Keratinocyte (primary cell): ENCODE measurements at regions not wholly inside any gene's neighbourhood (a gene's known extent, or its start where the extent isn't known, plus 50 kb on each side); places are given as distances from the start of the nearest gene placed in this dataset.

Experiments used
- DNase-seq: peaks from one replicate; pipeline ENCODE4 v3.0.0-alpha.2; 2011; ENCODE audit warnings: low read depth, missing footprints, low spot score
- FAIRE-seq: peaks from 2 replicates; lab custom pipeline; 2011; peaks lifted over from hg19 to GRCh38; lab: Jason Lieb, UNC
- H2AFZ ChIP-seq: 2 replicates; pipeline ENCODE4 v1.6.0; 2012; ENCODE audit warnings: low read length, control low read depth, inconsistent platforms; ENCODE audit not compliant: control insufficient read depth
- H3K27ac ChIP-seq: 2 replicates; pipeline ENCODE4 v1.5.1; 2011; ENCODE audit warnings: low read length; ENCODE audit not compliant: control insufficient read depth, insufficient read depth
- H3K27me3 ChIP-seq: 3 replicates; pipeline ENCODE4 v1.6.0; 2011; ENCODE audit warnings: low read length; ENCODE audit not compliant: control insufficient read depth, insufficient read depth; ENCODE audit errors: extremely low read depth
- H3K36me3 ChIP-seq, 2 experiments: 2 replicates in 1 of 2; 3 replicates in 1 of 2; pipeline ENCODE4 v1.5.1; 2011; ENCODE audit warnings: low read length in 2 of 2, mild to moderate bottlenecking in 1 of 2; ENCODE audit not compliant: control insufficient read depth in 2 of 2, insufficient read depth in 2 of 2; ENCODE audit errors: extremely low read depth in 1 of 2
- H3K4me1 ChIP-seq: 3 replicates; pipeline ENCODE4 v1.5.1; 2011; ENCODE audit warnings: low read length; ENCODE audit not compliant: control insufficient read depth, insufficient read depth; ENCODE audit errors: extremely low read depth
- H3K4me2 ChIP-seq: 3 replicates; pipeline ENCODE4 v1.6.0; 2011; ENCODE audit warnings: low read depth, low read length; ENCODE audit not compliant: control insufficient read depth, insufficient read depth; ENCODE audit errors: extremely low read depth
- H3K4me3 ChIP-seq, 3 experiments: fragments of 200-600 bp in 1 of 3; sonication (generic) in 1 of 3; 2 replicates in 2 of 3; 3 replicates in 1 of 3; pipeline ENCODE4 v1.5.1; 2011 to 2016; ENCODE audit warnings: low read length in 3 of 3, mild to moderate bottlenecking in 3 of 3, control low read depth in 2 of 3, inconsistent platforms in 1 of 3, low read depth in 1 of 3, mixed read lengths in 1 of 3, mixed run types in 1 of 3, moderate library complexity in 1 of 3; ENCODE audit not compliant: control insufficient read depth in 2 of 3, insufficient read depth in 2 of 3; ENCODE audit errors: extremely low read depth in 1 of 3
- H3K79me2 ChIP-seq: 2 replicates; pipeline ENCODE4 v1.6.0; 2012; ENCODE audit warnings: low read length; ENCODE audit not compliant: control insufficient read depth, insufficient read depth
- H3K9ac ChIP-seq: 3 replicates; pipeline ENCODE4 v1.6.0; 2011; ENCODE audit warnings: low read length; ENCODE audit not compliant: control insufficient read depth, insufficient read depth; ENCODE audit errors: extremely low read depth
- H3K9me1 ChIP-seq: 3 replicates; pipeline ENCODE4 v1.6.0; 2011; ENCODE audit warnings: low read length; ENCODE audit not compliant: control insufficient read depth, insufficient read depth; ENCODE audit errors: extremely low read depth
- H3K9me3 ChIP-seq: 2 replicates; pipeline ENCODE4 v1.5.1; 2012; ENCODE audit warnings: low read depth, low read length; ENCODE audit not compliant: control insufficient read depth
- H4K20me1 ChIP-seq: 3 replicates; pipeline ENCODE4 v1.6.0; 2011; ENCODE audit warnings: low read length; ENCODE audit not compliant: control insufficient read depth, insufficient read depth; ENCODE audit errors: extremely low read depth
- EZH2 ChIP-seq: IDR thresholded peaks from one replicate; pipeline ENCODE4 v1.6.1; 2012; ENCODE audit warnings: inconsistent platforms, mild to moderate bottlenecking, low read length, moderate library complexity
- dilution Hi-C: fragments of 300-500 bp; cut with MboI; formaldehyde crosslinking; loops from one replicate; pipeline ENCODE4 v1.7.0; 2020; ENCODE audit warnings: low sequenced_read_pairs; ENCODE audit not compliant: extremely low pct_ligation_motif_present
- TF ChIP-seq, protein P1 (sequence below), 3 experiments: IDR thresholded peaks in 1 of 3; conservative IDR thresholded peaks in 1 of 3; optimal IDR thresholded peaks in 1 of 3; 2 replicates in 2 of 3; 3 replicates in 1 of 3; pipeline versions ENCODE3 to v1.5.1; 2011; ENCODE audit warnings: low read length in 3 of 3, mild to moderate bottlenecking in 3 of 3, moderate library complexity in 2 of 3, control low read depth in 1 of 3, inconsistent platforms in 1 of 3; ENCODE audit not compliant: insufficient read depth in 2 of 3; ENCODE audit errors: extremely low read depth in 1 of 3

DNA sequence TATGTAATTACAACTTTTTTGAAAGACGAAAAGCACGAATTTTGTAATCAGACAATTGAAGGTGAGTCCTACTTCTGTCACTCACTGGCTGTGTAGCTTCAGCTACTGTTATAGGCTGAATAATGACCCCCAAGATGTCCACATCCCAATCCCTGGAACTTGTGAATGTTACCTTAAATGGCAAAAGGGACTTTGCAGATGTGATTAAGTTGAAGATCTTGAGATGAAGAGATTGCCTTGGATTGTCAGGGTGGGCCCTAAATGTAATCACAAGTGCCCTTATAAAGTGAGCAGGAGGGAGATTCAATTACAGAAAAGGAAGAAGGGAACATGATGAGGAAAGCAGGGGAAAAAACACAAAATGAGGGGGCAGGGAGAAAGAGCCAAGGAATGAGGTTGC lies 326.2 kb upstream of the MSX2 start:
- H2AFZ ChIP-seq, result no peak overlapping the region
- no peaks in the 10 kb centered on the region for H3K79me2 ChIP-seq
- no peaks in the 10 kb centered on the region for H3K4me1 ChIP-seq
- dilution Hi-C loops, result no loop called here
- TF ChIP-seq EZH2, result no peak
- no peak for DNase-seq
- no peaks in the 10 kb centered on the region for H3K9me3 ChIP-seq
- H3K9me1 ChIP-seq, result no peaks in the 10 kb centered on the region
- no peaks in the 10 kb centered on the region for H3K36me3 ChIP-seq
- no peak overlapping the region for H3K9ac ChIP-seq
- H3K4me3 ChIP-seq, result no peak overlapping the region
- no peaks in the 10 kb centered on the region for H4K20me1 ChIP-seq
- H3K4me2 ChIP-seq, result no peak overlapping the region
- H3K27me3 ChIP-seq, result no peaks in the 10 kb centered on the region
- FAIRE-seq, result no peak
- H3K27ac ChIP-seq, result no peak overlapping the region

DNA sequence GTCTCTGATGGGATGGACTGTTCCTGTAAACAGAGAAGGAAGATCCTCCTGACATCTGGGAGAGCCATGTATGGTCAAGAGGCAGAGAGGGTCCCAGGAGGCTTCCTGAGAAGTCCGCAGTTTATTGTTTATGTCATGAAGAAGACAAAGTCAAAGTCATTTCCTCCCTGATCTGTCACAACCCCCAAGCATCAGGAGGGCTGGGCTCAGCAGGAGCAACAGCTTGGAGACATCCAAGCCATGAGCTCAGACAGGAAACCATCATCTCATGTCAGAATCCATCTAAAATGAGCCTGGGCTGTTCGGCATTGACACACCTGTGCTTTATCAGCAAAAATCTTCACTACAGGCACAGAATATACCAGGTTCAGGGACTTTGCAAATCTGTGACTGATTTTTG lies 325.0 kb upstream of the MSX2 start:
- H3K79me2 ChIP-seq, result no peaks in the 10 kb centered on the region
- no peaks in the 10 kb centered on the region for H3K27me3 ChIP-seq
- dilution Hi-C loops, result no loop called here
- no peak overlapping the region for H3K9ac ChIP-seq
- H3K36me3 ChIP-seq, result no peaks in the 10 kb centered on the region
- H3K4me3 ChIP-seq, result no peak overlapping the region
- H3K27ac ChIP-seq, result no peak overlapping the region
- no peaks in the 10 kb centered on the region for H3K4me1 ChIP-seq
- TF ChIP-seq EZH2, result no peak
- TF ChIP-seq, protein P1, sequence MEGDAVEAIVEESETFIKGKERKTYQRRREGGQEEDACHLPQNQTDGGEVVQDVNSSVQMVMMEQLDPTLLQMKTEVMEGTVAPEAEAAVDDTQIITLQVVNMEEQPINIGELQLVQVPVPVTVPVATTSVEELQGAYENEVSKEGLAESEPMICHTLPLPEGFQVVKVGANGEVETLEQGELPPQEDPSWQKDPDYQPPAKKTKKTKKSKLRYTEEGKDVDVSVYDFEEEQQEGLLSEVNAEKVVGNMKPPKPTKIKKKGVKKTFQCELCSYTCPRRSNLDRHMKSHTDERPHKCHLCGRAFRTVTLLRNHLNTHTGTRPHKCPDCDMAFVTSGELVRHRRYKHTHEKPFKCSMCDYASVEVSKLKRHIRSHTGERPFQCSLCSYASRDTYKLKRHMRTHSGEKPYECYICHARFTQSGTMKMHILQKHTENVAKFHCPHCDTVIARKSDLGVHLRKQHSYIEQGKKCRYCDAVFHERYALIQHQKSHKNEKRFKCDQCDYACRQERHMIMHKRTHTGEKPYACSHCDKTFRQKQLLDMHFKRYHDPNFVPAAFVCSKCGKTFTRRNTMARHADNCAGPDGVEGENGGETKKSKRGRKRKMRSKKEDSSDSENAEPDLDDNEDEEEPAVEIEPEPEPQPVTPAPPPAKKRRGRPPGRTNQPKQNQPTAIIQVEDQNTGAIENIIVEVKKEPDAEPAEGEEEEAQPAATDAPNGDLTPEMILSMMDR (optimal IDR thresholded peaks at IDR 0.05 in 1 of 3, IDR thresholded peaks at IDR 0.05 in 1 of 3, conservative IDR thresholded peaks at IDR 0.05 in 1 of 3; ENCODE audit: extremely low read depth in 1 of 3, insufficient read depth in 2 of 3, low read length in 3 of 3), result no peak
- FAIRE-seq (no peak), DNase-seq (no peak)
- H3K9me1 ChIP-seq, result no peaks in the 10 kb centered on the region
- no peaks in the 10 kb centered on the region for H4K20me1 ChIP-seq
- H3K9me3 ChIP-seq, result no peaks in the 10 kb centered on the region
- no peak overlapping the region for H3K4me2 ChIP-seq
- no peak overlapping the region for H2AFZ ChIP-seq

DNA sequence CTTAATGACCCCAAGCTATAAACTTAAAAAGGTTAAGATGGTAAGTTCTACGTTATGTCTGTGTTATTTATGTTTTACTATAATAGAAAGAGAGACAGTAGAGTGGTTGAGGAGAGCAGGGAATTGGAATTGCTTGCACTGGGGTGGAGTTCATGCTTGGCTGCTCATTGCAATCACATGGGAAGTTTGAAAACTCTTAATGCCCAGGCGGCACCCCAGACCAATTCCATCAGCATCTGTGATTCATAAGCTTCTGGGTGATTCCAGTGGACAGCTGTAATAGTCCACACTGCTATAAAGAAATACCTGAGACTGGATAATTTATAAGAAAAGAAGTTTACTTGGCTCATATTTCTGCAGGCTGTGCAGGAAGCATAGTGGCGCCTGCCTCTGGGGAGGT lies 323.9 kb upstream of the MSX2 start:
- no peak overlapping the region for H3K4me2 ChIP-seq
- FAIRE-seq, result no peak
- H4K20me1 ChIP-seq, result no peaks in the 10 kb centered on the region
- H3K4me3 ChIP-seq, result no peak overlapping the region
- H2AFZ ChIP-seq, result no peak overlapping the region
- no peaks in the 10 kb centered on the region for H3K9me1 ChIP-seq
- no peak overlapping the region for H3K9ac ChIP-seq
- H3K27ac ChIP-seq, result no peak overlapping the region
- H3K27me3 ChIP-seq, result no peaks in the 10 kb centered on the region
- no peak for DNase-seq
- no peaks in the 10 kb centered on the region for H3K36me3 ChIP-seq
- dilution Hi-C loops, result no loop called here
- H3K79me2 ChIP-seq, result no peaks in the 10 kb centered on the region
- no peaks in the 10 kb centered on the region for H3K9me3 ChIP-seq
- no peak for TF ChIP-seq EZH2
- TF ChIP-seq, protein P1 (optimal IDR thresholded peaks at IDR 0.05 in 1 of 3, IDR thresholded peaks at IDR 0.05 in 1 of 3, conservative IDR thresholded peaks at IDR 0.05 in 1 of 3; ENCODE audit: extremely low read depth in 1 of 3, insufficient read depth in 2 of 3, low read length in 3 of 3), result no peak
- no peaks in the 10 kb centered on the region for H3K4me1 ChIP-seq
